NB4 (cell line): ENCODE measurements at regions not wholly inside any gene's neighbourhood (a gene's known extent, or its start where the extent isn't known, plus 50 kb on each side); places are given as distances from the start of the nearest gene placed in this dataset.
"Not testable (repeated sequence)": the region's sequence is repeated elsewhere in the genome, so short reads cannot be mapped to it uniquely, and the experiment has no call there.

Source experiments
- DNase-seq: peaks from one replicate; pipeline ENCODE4 v3.0.0; 2010; ENCODE audit warnings: low read depth
- H3K4me3 ChIP-seq: one replicate; pipeline ENCODE4 v1.5.1; 2011; ENCODE audit warnings: mild to moderate bottlenecking, low read depth, low read length, moderate library complexity
- MYC ChIP-seq: IDR thresholded peaks from 2 replicates; pipeline ENCODE4 v1.6.1; 2011; ENCODE audit warnings: low read depth, low read length
- POLR2A ChIP-seq: IDR thresholded peaks from 2 replicates; pipeline ENCODE4 v1.6.1; 2011; ENCODE audit warnings: mild to moderate bottlenecking; ENCODE audit not compliant: insufficient read length; ENCODE audit errors: extremely low read depth
- TF ChIP-seq, protein P1 (sequence below): IDR thresholded peaks from 2 replicates; pipeline ENCODE4 v1.6.1; 2011; ENCODE audit warnings: low read depth, low read length
- TF ChIP-seq, protein P2 (sequence below): IDR thresholded peaks from one replicate; pipeline ENCODE4 v1.5.1; 2012; ENCODE audit warnings: low read depth, low read length

DNA sequence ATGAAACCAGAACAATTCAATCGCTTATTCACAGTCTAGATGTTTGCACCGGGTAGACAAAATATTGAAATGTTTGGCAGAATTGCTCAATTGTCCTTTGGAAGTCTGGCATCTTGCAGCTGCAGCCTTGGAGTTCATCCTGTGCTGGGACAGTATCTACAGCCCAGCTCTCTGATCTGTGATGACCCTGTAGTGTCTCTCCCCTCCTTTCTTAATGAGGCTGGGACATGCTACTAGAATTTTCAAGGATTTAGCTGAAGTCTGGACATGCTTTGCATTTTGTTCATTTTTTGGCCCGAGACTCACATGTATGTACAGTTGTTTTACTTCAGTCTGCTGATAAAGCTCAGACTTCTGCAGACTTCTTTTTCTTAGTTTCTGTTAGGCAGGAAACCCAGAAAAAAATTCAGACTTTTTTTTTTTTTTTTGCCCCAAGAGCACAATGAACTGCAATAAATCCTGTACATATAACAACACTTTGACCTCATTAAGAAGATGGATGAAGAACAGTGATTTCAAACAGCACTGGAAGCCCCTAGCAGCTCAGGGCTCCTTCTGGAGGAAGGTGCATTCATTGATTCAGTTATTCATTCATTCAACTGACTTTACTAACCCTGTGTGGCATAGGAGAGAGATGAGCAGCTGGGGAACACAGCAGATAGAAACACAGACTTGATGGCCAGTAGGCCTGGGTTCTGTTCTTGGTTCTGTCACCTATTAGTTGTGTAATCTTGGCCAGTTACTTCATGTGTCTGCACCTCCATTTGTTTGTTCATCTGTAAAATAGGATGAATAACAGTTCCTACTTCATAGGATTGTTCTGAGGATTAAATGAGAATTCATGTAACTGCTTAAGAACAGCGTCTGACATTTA is 210.0 kb downstream of the MAP2K4 start:
- H3K4me3 ChIP-seq = no peak overlapping the region
- no peak for DNase-seq
- TF ChIP-seq, protein P1, sequence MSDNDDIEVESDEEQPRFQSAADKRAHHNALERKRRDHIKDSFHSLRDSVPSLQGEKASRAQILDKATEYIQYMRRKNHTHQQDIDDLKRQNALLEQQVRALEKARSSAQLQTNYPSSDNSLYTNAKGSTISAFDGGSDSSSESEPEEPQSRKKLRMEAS = no peak
- TF ChIP-seq, protein P2, sequence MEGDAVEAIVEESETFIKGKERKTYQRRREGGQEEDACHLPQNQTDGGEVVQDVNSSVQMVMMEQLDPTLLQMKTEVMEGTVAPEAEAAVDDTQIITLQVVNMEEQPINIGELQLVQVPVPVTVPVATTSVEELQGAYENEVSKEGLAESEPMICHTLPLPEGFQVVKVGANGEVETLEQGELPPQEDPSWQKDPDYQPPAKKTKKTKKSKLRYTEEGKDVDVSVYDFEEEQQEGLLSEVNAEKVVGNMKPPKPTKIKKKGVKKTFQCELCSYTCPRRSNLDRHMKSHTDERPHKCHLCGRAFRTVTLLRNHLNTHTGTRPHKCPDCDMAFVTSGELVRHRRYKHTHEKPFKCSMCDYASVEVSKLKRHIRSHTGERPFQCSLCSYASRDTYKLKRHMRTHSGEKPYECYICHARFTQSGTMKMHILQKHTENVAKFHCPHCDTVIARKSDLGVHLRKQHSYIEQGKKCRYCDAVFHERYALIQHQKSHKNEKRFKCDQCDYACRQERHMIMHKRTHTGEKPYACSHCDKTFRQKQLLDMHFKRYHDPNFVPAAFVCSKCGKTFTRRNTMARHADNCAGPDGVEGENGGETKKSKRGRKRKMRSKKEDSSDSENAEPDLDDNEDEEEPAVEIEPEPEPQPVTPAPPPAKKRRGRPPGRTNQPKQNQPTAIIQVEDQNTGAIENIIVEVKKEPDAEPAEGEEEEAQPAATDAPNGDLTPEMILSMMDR = no peak
- no peak for TF ChIP-seq POLR2A
- TF ChIP-seq MYC = no peak

DNA sequence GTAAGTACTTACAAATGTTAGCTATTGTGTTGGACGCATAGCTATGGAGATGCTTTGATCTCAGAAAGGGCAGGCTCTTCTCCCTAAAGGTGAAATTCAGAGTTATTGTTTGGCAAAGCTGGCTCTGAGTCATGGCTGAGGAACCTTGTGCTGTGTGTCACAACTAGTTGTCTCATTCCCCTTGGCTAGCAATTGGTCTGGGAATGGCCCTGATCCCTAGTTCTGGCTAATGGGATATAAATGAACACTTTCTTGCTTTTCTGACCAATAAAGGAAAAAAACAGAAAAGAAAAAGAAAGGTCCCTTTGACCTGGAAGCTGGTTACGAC is 210.6 kb downstream of the MAP2K4 start:
- no peak overlapping the region for H3K4me3 ChIP-seq
- no peak for TF ChIP-seq MYC
- TF ChIP-seq, protein P2 = no peak
- TF ChIP-seq, protein P1 = no peak
- TF ChIP-seq POLR2A = no peak
- no peak for DNase-seq

DNA sequence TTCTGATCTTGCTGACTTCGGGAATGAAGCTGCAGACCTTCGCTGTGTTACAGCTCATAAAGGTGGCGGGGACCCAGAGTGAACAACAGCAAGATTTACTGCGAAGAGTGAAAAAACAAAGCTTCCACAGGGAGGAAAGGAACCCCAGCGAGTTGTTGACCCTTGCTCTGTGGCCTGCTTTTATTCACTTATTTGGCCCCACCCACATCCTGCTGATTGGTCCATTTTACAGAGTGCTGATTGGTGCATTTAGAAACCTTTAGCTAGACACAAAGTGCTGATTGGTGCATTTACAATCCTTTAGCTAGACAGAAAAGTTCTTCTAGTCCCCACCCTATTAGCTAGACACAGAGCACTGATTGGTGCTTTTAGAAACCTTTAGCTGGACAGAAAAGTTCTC is 218.3 kb downstream of the MAP2K4 start:
- DNase-seq, H3K4me3 ChIP-seq: not testable (repeated sequence)

DNA sequence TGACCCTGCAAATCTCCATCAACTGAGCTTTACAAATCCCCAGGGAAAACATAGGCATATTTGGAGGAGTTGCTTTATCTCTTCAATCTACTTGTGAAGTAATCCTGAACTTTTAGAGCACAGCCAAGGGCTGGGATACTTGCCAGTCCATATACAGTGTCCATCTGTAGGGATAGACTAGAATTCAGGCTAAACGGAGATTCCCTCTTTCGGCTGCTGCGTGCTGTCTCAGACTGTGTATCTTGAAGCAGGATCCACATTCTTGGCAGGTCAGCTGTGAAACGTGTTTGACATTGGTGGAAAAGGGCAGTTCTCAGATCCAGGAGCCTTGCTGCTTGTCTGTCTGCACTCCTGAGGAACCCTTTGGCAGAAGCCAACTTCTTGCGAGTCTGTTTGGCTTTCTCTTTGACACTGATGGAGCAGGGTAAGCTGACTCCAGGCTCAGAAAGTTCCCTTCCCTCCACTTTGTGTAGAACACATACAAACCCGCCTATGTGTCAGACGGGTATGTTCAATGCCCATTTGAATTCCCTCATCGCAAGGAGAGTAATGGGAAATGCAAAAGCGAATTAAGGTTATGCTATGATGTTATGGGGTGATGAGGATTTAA is 221.8 kb downstream of the MAP2K4 start:
- TF ChIP-seq, protein P1 = no peak
- no peak for TF ChIP-seq MYC
- no peak for TF ChIP-seq POLR2A
- TF ChIP-seq, protein P2 = no peak
- no peak overlapping the region for H3K4me3 ChIP-seq
- no peak for DNase-seq

DNA sequence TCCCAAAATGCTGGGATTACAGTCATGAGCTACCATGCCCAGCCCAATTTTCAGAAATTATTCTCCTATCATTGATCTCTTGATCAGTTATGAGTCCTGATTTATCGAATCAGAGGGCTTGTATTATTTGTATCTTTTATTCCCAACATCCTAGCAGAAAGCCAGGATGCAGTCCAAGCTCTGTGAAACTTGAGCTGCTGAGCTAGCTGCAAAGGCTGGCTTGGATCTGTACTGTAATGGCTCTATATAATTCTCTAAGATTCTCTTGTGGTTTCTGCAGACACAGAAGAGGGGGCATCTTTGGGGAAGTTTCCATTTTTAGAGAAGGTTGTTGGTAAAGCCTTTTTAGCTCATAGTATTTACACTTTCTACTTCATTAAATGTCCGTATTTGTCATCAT is 227.1 kb downstream of the MAP2K4 start:
- no peak overlapping the region for H3K4me3 ChIP-seq
- DNase-seq = no peak
- TF ChIP-seq POLR2A (no peak), MYC (no peak)
- TF ChIP-seq, protein P2 = no peak
- TF ChIP-seq, protein P1 = no peak

DNA sequence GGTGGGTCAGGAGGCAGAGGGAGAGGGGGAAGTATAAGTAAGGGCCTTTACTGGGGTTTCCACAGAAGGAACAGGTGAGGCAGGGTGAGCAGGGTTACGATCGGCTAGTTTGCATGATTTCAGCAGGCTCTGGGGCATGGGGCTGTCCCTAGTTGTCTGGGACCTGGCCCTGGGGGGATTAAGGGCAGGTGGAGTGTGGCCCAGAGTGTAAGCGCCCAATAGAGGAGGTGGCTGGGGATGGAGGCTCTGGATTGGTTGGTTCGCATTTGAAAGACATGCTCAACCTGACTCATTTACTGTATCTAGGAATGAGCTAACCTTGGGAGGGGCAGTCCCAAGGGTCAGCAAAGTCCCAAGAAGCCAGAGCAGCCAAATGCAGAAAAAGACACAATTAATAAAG is 230.3 kb downstream of the MAP2K4 start:
- no peak overlapping the region for H3K4me3 ChIP-seq
- TF ChIP-seq, protein P2 = no peak
- TF ChIP-seq POLR2A (no peak), MYC (no peak)
- TF ChIP-seq, protein P1 = no peak
- DNase-seq = no peak
